ENCODE measurements at regions not wholly inside any gene's neighbourhood (a gene's known extent, or its start where the extent isn't known, plus 50 kb on each side); places are given as distances from the start of the nearest gene placed in this dataset.

DNA sequence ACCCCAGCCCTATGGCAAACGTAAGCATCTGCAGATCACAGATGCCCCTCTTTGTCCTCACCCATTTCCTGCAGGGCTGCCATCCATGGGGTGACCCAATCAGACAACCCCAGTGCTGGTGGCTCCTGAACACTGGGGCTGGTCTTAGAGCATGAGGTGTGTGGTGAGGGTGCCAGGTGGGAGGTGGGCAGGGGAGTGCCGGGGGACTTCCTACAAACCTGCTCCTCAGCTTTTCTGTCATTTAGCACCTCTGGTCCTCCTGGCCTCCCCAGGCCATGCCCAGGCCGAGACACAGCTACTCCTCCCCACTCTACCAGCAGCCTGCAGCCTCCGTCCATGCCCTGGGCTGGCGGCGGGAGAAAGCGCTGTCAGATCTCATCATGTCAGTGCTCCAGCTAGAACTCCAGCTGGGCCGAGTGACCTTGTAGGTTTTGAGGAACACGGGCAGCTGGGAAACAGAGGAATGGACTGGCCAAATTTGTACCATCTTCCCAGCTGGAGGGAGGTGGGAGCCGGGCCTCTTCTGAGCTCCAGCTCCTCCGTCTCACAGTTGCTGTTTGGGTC, 157.7 kb upstream of the NECTIN1 start:
- TF ChIP-seq EZH2phosphoT487 (IDR thresholded peaks at IDR 0.05; ENCODE audit: insufficient read depth, low read depth) (no peak), EZH2 (IDR thresholded peaks at IDR 0.05; ENCODE audit: insufficient read depth, poor library complexity, severe bottlenecking) (no peak)
- no peaks in the 10 kb centered on the region for H3F3A ChIP-seq (ENCODE audit: insufficient read depth)
- H4K20me1 ChIP-seq (ENCODE audit: insufficient read depth), result no peaks in the 10 kb centered on the region
- no peaks in the 10 kb centered on the region for H3K36me3 ChIP-seq (ENCODE audit: low read depth)
- no peaks in the 10 kb centered on the region for H3K79me2 ChIP-seq (ENCODE audit: insufficient read depth)
- no peaks in the 10 kb centered on the region for H3K9me2 ChIP-seq (ENCODE audit: insufficient read depth)
- no peak overlapping the region for H3K9ac ChIP-seq
- no peak for DNase-seq
- H2AFZ ChIP-seq, result no peak overlapping the region
- H3K27me3 ChIP-seq (replicated peaks; ENCODE audit: insufficient read depth), result peaks cover 45% of the 10 kb centered on the region
- in situ Hi-C loops (cut with MboI), result no loop called here
- H3K4me3 ChIP-seq, result no peak overlapping the region
- H3K27ac ChIP-seq, result no peak overlapping the region
- no peaks in the 10 kb centered on the region for H3K9me3 ChIP-seq (ENCODE audit: low read depth)
- H3K4me2 ChIP-seq (ENCODE audit: unreplicated experiment), result no peak overlapping the region
- H3K4me1 ChIP-seq (ENCODE audit: insufficient read depth), result no peaks in the 10 kb centered on the region
- 52 to 55% methylated on average over 11 of the region's 11 CpGs for WGBS, 2 experiments (ENCODE audit: low coverage in 1 of 2, low lambda C conversion rate in 2 of 2, missing lambda C conversion rate in 2 of 2)

DNA sequence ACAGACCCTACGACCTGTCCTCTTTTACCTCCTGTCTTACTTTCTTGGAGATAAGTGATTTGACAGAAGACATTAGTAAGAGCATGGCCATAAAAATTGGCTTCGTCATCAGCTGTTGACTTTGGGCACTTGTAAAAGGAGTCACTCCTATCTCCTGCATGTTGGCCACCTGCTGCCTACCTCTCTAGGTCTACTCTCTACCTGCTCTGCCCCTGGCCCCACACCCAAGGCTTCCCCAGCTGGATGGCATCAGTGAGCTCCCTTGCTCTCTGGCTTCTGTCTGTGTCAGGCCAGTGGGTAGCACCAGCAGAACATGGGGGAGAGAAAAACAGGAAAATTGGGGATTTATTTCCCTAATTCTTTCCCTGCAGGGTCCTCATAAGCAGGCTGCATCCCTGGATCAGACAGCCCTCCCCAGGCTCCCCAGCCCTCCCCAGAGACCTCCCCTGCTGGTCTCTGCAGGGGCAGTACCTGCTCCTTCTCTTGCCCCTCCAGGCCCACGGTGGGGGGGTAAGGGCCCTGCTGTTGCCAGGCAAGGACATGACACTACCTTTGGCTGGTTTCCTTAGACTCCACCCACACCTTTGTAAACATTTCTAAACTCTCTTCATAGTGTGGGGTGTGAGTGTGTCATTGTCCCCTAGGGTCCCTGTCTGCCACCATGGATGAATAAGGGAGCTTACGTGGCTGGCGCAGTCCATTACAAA, 157.0 kb upstream of the NECTIN1 start:
- TF ChIP-seq EZH2phosphoT487 (IDR thresholded peaks at IDR 0.05; ENCODE audit: insufficient read depth, low read depth), result no peak
- no peak for TF ChIP-seq EZH2 (IDR thresholded peaks at IDR 0.05; ENCODE audit: insufficient read depth, poor library complexity, severe bottlenecking)
- 48 to 54% methylated on average over 5 of the region's 5 CpGs for WGBS, 2 experiments (ENCODE audit: low coverage in 1 of 2, low lambda C conversion rate in 2 of 2, missing lambda C conversion rate in 2 of 2)
- Histone ChIP-seq H3K4me2 (ENCODE audit: unreplicated experiment) (no peak overlapping the region), H4K20me1 (ENCODE audit: insufficient read depth) (no peaks in the 10 kb centered on the region), H3K27ac (no peak overlapping the region), H3K4me3 (no peak overlapping the region), H2AFZ (no peak overlapping the region), H3F3A (ENCODE audit: insufficient read depth) (no peaks in the 10 kb centered on the region), H3K36me3 (ENCODE audit: low read depth) (no peaks in the 10 kb centered on the region), H3K79me2 (ENCODE audit: insufficient read depth) (no peaks in the 10 kb centered on the region), H3K27me3 (replicated peaks; ENCODE audit: insufficient read depth) (peaks cover 46% of the 10 kb centered on the region), H3K4me1 (ENCODE audit: insufficient read depth) (no peaks in the 10 kb centered on the region), H3K9ac (no peak overlapping the region), H3K9me3 (ENCODE audit: low read depth) (no peaks in the 10 kb centered on the region), H3K9me2 (ENCODE audit: insufficient read depth) (no peaks in the 10 kb centered on the region)
- in situ Hi-C loops (cut with MboI), result no loop called here
- DNase-seq, result no peak

DNA sequence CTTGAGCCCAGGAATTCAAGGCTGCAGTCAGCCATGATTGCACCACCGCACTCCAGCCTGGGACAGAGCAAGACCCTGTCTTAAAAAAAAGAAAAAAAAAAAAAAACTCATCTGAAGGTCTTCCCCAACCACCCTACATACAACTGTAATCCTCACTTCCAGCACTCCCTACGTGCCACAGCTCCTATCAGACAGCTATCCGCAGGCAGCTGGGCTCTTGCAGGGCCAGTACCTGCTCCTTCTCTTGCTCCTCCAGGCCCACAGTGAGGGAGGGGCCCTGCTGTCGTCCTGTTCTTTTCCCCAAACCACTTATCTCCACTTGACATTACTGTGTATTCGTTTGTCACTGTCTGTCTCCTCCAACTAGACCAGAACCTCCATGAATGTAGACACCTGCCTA, 156.1 kb upstream of the NECTIN1 start:
- Histone ChIP-seq H3K9me2 (ENCODE audit: insufficient read depth) (no peaks in the 10 kb centered on the region), H3K4me3 (no peak overlapping the region), H4K20me1 (ENCODE audit: insufficient read depth) (no peaks in the 10 kb centered on the region), H3K4me1 (ENCODE audit: insufficient read depth) (no peaks in the 10 kb centered on the region), H3K79me2 (ENCODE audit: insufficient read depth) (no peaks in the 10 kb centered on the region), H3F3A (ENCODE audit: insufficient read depth) (no peaks in the 10 kb centered on the region), H3K4me2 (ENCODE audit: unreplicated experiment) (no peak overlapping the region), H3K9ac (no peak overlapping the region), H3K27me3 (replicated peaks; ENCODE audit: insufficient read depth) (peaks cover 45% of the 10 kb centered on the region), H3K27ac (no peak overlapping the region), H3K36me3 (ENCODE audit: low read depth) (no peaks in the 10 kb centered on the region), H3K9me3 (ENCODE audit: low read depth) (no peaks in the 10 kb centered on the region), H2AFZ (no peak overlapping the region)
- WGBS, 2 experiments (ENCODE audit: low coverage in 1 of 2, low lambda C conversion rate in 2 of 2, missing lambda C conversion rate in 2 of 2), result 21 to 33% methylated on average over 5 of the region's 5 CpGs
- DNase-seq, result no peak
- no peak for TF ChIP-seq EZH2phosphoT487 (IDR thresholded peaks at IDR 0.05; ENCODE audit: insufficient read depth, low read depth)
- no peak for TF ChIP-seq EZH2 (IDR thresholded peaks at IDR 0.05; ENCODE audit: insufficient read depth, poor library complexity, severe bottlenecking)
- in situ Hi-C loops (cut with MboI), result no loop called here

- peaks cover 31% of the 10 kb centered on the region for H3K27me3 ChIP-seq (replicated peaks; ENCODE audit: insufficient read depth)
- no peak overlapping the region for H2AFZ ChIP-seq
- no peak overlapping the region for H3K4me2 ChIP-seq (ENCODE audit: unreplicated experiment)
- H3K4me1 ChIP-seq (ENCODE audit: insufficient read depth), result no peaks in the 10 kb centered on the region
- DNase-seq, result no peak
- no peaks in the 10 kb centered on the region for H3K9me2 ChIP-seq (ENCODE audit: insufficient read depth)
- H3K9me3 ChIP-seq (ENCODE audit: low read depth), result no peaks in the 10 kb centered on the region
- TF ChIP-seq EZH2phosphoT487 (IDR thresholded peaks at IDR 0.05; ENCODE audit: insufficient read depth, low read depth) (no peak), EZH2 (IDR thresholded peaks at IDR 0.05; ENCODE audit: insufficient read depth, poor library complexity, severe bottlenecking) (no peak)
- no peaks in the 10 kb centered on the region for H3K36me3 ChIP-seq (ENCODE audit: low read depth)
- in situ Hi-C loops (cut with MboI), result no loop called here
- no peaks in the 10 kb centered on the region for H3K79me2 ChIP-seq (ENCODE audit: insufficient read depth)
- no peak overlapping the region for H3K4me3 ChIP-seq
- no peak overlapping the region for H3K9ac ChIP-seq
- no peak overlapping the region for H3K27ac ChIP-seq
- H3F3A ChIP-seq (ENCODE audit: insufficient read depth), result no peaks in the 10 kb centered on the region
- no peaks in the 10 kb centered on the region for H4K20me1 ChIP-seq (ENCODE audit: insufficient read depth)
- 53 to 65% methylated on average over 4 of the region's 4 CpGs for WGBS, 2 experiments (ENCODE audit: low coverage in 1 of 2, low lambda C conversion rate in 2 of 2, missing lambda C conversion rate in 2 of 2)
Observed at GRCh38 chr11:119882316-119882715, 153.3 kb upstream of the NECTIN1 start.

Measured in GM23248 (cell line).